ENCODE measurements at regions not wholly inside any gene's neighbourhood (a gene's known extent, or its start where the extent isn't known, plus 50 kb on each side); places are given as distances from the start of the nearest gene placed in this dataset.

DNA sequence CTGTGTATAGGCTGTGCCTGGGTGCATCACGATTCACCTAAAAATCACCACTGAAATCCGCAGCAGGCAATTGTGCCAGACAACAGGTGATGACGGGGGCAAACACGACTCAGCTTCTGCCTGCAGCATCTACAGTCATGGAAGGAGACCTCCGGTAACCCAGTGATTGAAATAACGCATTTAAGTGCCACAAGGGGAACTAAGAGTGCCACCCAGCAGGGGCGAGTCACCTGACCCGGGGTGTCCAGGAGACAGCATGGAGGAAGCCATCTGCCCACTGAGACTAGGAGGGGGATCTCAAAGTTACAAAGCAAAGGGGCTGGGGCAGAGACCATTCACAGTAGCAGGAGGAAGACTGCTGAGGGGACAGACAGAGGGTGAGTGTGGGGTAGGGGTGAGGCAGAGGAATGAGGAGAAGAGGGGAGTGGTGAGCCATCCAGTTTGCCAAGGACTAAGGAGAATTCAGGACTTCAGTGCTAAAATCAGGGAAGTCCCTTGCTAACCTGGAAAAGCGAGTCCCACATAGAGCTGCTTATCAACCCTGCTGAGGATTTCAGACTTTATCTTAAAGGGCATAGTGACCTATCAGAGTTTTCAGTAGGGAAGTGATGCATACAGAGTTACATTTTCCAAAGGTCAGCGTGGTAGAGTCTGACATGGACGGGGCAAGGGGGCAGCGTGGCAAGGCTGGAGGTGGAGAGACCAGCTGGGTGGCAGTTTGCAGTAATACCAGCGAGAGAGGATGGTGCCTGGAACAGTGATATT, 256.7 kb upstream of the HES1 start:
- Mint-ChIP-seq H3K9me3 (no peaks in the 10 kb centered on the region), H3K27me3 (peaks cover 0 to 18% (median 7%) of the 10 kb centered on the region in 5 donors), H3K27ac (peak overlapping the region in 1 of 9 donors; percentile 41), H3K36me3 (no peaks in the 10 kb centered on the region), H3K4me1 (peaks cover 0 to 1% (median 0%) of the 10 kb centered on the region in 7 donors), H3K4me3 (no peak overlapping the region)
- ChIA-PET CTCF (no interaction called here), POLR2A (no interaction called here)
- Histone ChIP-seq H3K36me3 (ENCODE audit: control insufficient read depth in 2 of 3, insufficient read depth in 3 of 3, low read length in 3 of 3) (no peaks in the 10 kb centered on the region), H3K4me1 (ENCODE audit: control insufficient read depth in 2 of 2, insufficient read depth in 2 of 2, low read length in 2 of 2) (no peaks in the 10 kb centered on the region), H3K4me3 (ENCODE audit: low read length) (no peak overlapping the region), H3K27ac (ENCODE audit: low read depth, low read length) (no peak overlapping the region), H3K27me3 (ENCODE audit: control insufficient read depth in 2 of 2, insufficient read depth in 2 of 2, low read length in 2 of 2) (no peaks in the 10 kb centered on the region), H3K9me3 (ENCODE audit: control insufficient read depth in 2 of 3, low read length in 3 of 3) (no peaks in the 10 kb centered on the region)
- intact Hi-C loops (cut with micrococcal nuclease), result no loop called here
- ATAC-seq, result no peak
- DNase-seq, result no peak

DNA sequence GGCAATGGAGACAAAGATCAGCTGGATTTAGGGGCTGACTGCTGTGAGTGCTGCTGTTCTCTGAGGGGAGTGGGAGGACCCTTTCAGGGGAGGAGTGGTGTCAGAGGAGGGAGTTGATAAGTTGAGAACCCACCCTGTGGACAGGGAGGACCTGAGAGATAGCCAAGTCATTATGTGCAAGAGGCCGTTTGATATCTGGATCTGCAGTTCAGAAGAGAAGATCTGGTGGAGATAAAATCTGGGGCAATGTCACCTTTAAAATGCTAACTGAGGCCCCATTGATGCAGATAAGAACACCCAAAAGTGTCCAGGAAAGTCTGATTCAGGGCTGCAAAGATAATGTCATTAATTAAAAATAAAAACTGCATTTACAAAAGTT, 256.1 kb upstream of the HES1 start:
- H3K4me1 ChIP-seq (ENCODE audit: control insufficient read depth in 2 of 2, insufficient read depth in 2 of 2, low read length in 2 of 2), result no peaks in the 10 kb centered on the region
- POLR2A ChIA-PET, result no interaction called here
- Mint-ChIP-seq H3K4me1 (peaks cover 0 to 1% (median 0%) of the 10 kb centered on the region in 7 donors), H3K27ac (peak overlapping the region in 1 of 9 donors; percentile 41), H3K27me3 (peaks cover 0 to 18% (median 7%) of the 10 kb centered on the region in 5 donors), H3K36me3 (no peaks in the 10 kb centered on the region), H3K9me3 (no peaks in the 10 kb centered on the region), H3K4me3 (no peak overlapping the region)
- intact Hi-C loops (cut with micrococcal nuclease), result no loop called here
- CTCF ChIA-PET, result no interaction called here
- no peaks in the 10 kb centered on the region for H3K36me3 ChIP-seq (ENCODE audit: control insufficient read depth in 2 of 3, insufficient read depth in 3 of 3, low read length in 3 of 3)
- no peak overlapping the region for H3K27ac ChIP-seq (ENCODE audit: low read depth, low read length)
- DNase-seq, result no peak
- no peaks in the 10 kb centered on the region for H3K9me3 ChIP-seq (ENCODE audit: control insufficient read depth in 2 of 3, low read length in 3 of 3)
- H3K4me3 ChIP-seq (ENCODE audit: low read length), result no peak overlapping the region
- no peak for ATAC-seq
- H3K27me3 ChIP-seq (ENCODE audit: control insufficient read depth in 2 of 2, insufficient read depth in 2 of 2, low read length in 2 of 2), result no peaks in the 10 kb centered on the region

DNA sequence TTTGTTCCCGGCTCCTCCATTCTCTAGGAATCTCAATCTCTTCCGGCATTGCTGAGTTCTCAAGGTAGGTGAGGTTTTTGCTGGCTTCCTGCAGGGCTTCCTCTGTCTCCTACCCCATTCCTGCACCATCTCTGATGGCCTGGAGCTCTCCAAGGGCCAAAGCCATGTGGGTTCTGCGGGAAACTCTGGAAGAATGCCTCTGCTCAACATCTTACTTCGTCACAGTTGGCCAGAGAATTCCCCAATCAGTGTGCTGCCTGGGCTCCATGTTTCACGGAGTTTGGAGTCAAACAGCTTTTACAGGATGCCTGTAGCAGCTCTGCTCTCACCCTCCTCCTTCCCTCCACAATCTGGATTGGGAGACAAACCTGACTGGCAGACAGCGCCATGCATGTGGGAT, 253.9 kb upstream of the HES1 start:
- Mint-ChIP-seq H3K27ac (no peak overlapping the region), H3K4me1 (peaks cover 0 to 1% (median 0%) of the 10 kb centered on the region in 7 donors), H3K36me3 (no peaks in the 10 kb centered on the region), H3K4me3 (no peak overlapping the region), H3K27me3 (peaks cover 0 to 7% (median 3%) of the 10 kb centered on the region in 5 donors), H3K9me3 (peaks cover 0 to 6% (median 0%) of the 10 kb centered on the region in 11 donors)
- POLR2A ChIA-PET, result no interaction called here
- DNase-seq (no peak), ATAC-seq (no peak)
- intact Hi-C loops (cut with micrococcal nuclease), result no loop called here
- H3K4me3 ChIP-seq (ENCODE audit: low read length), result no peak overlapping the region
- H3K36me3 ChIP-seq (ENCODE audit: control insufficient read depth in 2 of 3, insufficient read depth in 3 of 3, low read length in 3 of 3), result no peaks in the 10 kb centered on the region
- no peaks in the 10 kb centered on the region for H3K9me3 ChIP-seq (ENCODE audit: control insufficient read depth in 2 of 3, low read length in 3 of 3)
- no peaks in the 10 kb centered on the region for H3K4me1 ChIP-seq (ENCODE audit: control insufficient read depth in 2 of 2, insufficient read depth in 2 of 2, low read length in 2 of 2)
- H3K27me3 ChIP-seq (ENCODE audit: control insufficient read depth in 2 of 2, insufficient read depth in 2 of 2, low read length in 2 of 2), result no peaks in the 10 kb centered on the region
- CTCF ChIA-PET, result no interaction called here
- no peak overlapping the region for H3K27ac ChIP-seq (ENCODE audit: low read depth, low read length)

DNA sequence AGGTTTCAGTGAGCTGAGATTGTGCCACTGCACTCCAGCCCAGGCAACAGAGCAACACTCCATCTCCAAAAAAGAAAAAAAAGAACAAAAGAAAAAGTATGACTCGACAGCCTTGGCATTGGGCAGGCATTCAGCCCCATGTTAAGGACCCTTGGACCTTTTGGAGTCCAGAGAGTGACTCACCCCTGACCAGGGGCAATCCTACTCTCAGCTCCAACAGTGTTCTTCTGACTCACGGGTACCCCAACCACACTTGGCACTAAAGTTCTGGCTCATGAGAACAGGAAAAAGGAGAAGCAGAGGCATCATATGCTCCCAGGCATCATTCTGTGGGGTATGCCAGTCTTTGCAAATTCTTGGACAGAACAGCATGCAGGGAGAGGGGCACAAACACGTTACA, 252.4 kb upstream of the HES1 start:
- CTCF ChIA-PET, result no interaction called here
- intact Hi-C loops (cut with micrococcal nuclease), result no loop called here
- no peak for ATAC-seq
- Mint-ChIP-seq H3K4me1 (peaks cover 0 to 1% (median 0%) of the 10 kb centered on the region in 7 donors), H3K36me3 (no peaks in the 10 kb centered on the region), H3K27me3 (peaks cover 0 to 7% (median 0%) of the 10 kb centered on the region in 5 donors), H3K9me3 (peaks cover 0 to 6% (median 0%) of the 10 kb centered on the region in 11 donors), H3K4me3 (no peak overlapping the region), H3K27ac (no peak overlapping the region)
- H3K4me3 ChIP-seq (ENCODE audit: low read length), result no peak overlapping the region
- H3K36me3 ChIP-seq (ENCODE audit: control insufficient read depth in 2 of 3, insufficient read depth in 3 of 3, low read length in 3 of 3), result no peaks in the 10 kb centered on the region
- DNase-seq, result no peak
- POLR2A ChIA-PET, result no interaction called here
- H3K4me1 ChIP-seq (ENCODE audit: control insufficient read depth in 2 of 2, insufficient read depth in 2 of 2, low read length in 2 of 2), result no peaks in the 10 kb centered on the region
- no peaks in the 10 kb centered on the region for H3K27me3 ChIP-seq (ENCODE audit: control insufficient read depth in 2 of 2, insufficient read depth in 2 of 2, low read length in 2 of 2)
- H3K9me3 ChIP-seq (ENCODE audit: control insufficient read depth in 2 of 3, low read length in 3 of 3), result no peaks in the 10 kb centered on the region
- H3K27ac ChIP-seq (ENCODE audit: low read depth, low read length), result no peak overlapping the region

DNA sequence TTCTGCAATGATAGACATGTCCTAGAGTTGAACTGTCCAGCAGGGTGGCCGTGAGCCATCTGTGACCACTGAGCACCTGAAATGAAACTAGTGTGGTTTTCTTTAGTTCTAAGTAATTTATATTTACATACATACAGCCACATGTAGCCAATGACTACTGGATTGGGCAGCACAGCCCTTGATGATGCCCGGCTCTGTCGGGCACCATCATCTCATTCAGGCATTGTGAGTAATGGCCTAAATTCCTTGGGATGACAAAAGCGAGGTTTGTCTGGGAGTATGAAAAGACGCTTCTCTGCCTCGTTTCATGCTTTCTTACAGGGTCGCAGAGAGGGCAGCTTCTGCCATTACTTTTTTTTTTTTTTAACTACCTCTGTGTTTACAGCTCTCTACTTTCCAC, 251.9 kb upstream of the HES1 start:
- H3K4me1 Mint-ChIP-seq, result peaks cover 0 to 1% (median 0%) of the 10 kb centered on the region in 7 donors
- CTCF ChIA-PET, result no interaction called here
- no peak for ATAC-seq

DNA sequence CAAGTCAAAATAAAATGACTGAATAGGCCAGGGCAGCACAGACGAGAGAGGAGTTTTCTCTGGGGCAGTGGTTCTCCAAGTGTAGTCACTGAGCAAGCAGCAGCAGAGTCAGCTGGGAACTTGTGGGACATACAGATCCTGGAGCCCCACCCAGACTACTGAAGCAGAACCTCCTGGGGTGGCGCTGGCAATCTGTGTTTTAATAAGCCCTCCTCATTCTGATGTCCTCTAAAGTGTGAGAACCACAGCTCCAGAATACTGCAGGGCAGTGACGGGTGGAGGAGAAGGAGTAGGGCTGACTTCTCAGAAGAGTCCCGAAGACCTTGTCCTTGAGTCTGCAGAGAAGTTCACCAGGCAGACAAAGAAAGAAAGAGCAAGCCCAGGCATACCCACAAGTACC, 251.3 kb upstream of the HES1 start:
- Histone ChIP-seq H3K36me3 (ENCODE audit: control insufficient read depth in 2 of 3, insufficient read depth in 3 of 3, low read length in 3 of 3) (no peaks in the 10 kb centered on the region), H3K4me3 (ENCODE audit: low read length) (no peak overlapping the region), H3K27ac (ENCODE audit: low read depth, low read length) (no peak overlapping the region), H3K4me1 (ENCODE audit: control insufficient read depth in 2 of 2, insufficient read depth in 2 of 2, low read length in 2 of 2) (no peaks in the 10 kb centered on the region), H3K9me3 (ENCODE audit: control insufficient read depth in 2 of 3, low read length in 3 of 3) (no peaks in the 10 kb centered on the region), H3K27me3 (ENCODE audit: control insufficient read depth in 2 of 2, insufficient read depth in 2 of 2, low read length in 2 of 2) (no peaks in the 10 kb centered on the region)
- ATAC-seq, result no peak
- peaks cover 0 to 6% (median 0%) of the 10 kb centered on the region in 11 donors for H3K9me3 Mint-ChIP-seq
- H3K27me3 Mint-ChIP-seq, result peaks cover 0 to 3% (median 0%) of the 10 kb centered on the region in 5 donors
- ChIA-PET POLR2A (no interaction called here), CTCF (no interaction called here)
- no peak for DNase-seq
- no peak overlapping the region for H3K4me3 Mint-ChIP-seq
- no peak overlapping the region for H3K27ac Mint-ChIP-seq
- intact Hi-C loops (cut with micrococcal nuclease), result no loop called here
- H3K36me3 Mint-ChIP-seq, result no peaks in the 10 kb centered on the region
- peaks cover 0 to 3% (median 0%) of the 10 kb centered on the region in 7 donors for H3K4me1 Mint-ChIP-seq

More for the DNA sequence above, 251.9 kb upstream of the HES1 start:
- H3K9me3 ChIP-seq (ENCODE audit: control insufficient read depth in 2 of 3, low read length in 3 of 3), result no peaks in the 10 kb centered on the region
- no peaks in the 10 kb centered on the region for H3K4me1 ChIP-seq (ENCODE audit: control insufficient read depth in 2 of 2, insufficient read depth in 2 of 2, low read length in 2 of 2)
- Mint-ChIP-seq H3K36me3 (no peaks in the 10 kb centered on the region), H3K27ac (no peak overlapping the region), H3K9me3 (peaks cover 0 to 6% (median 0%) of the 10 kb centered on the region in 11 donors), H3K27me3 (peaks cover 0 to 6% (median 0%) of the 10 kb centered on the region in 5 donors), H3K4me3 (no peak overlapping the region)
- no peak for DNase-seq
- intact Hi-C loops (cut with micrococcal nuclease), result no loop called here
- no peak overlapping the region for H3K4me3 ChIP-seq (ENCODE audit: low read length)
- H3K27me3 ChIP-seq (ENCODE audit: control insufficient read depth in 2 of 2, insufficient read depth in 2 of 2, low read length in 2 of 2), result no peaks in the 10 kb centered on the region
- POLR2A ChIA-PET, result no interaction called here
- no peaks in the 10 kb centered on the region for H3K36me3 ChIP-seq (ENCODE audit: control insufficient read depth in 2 of 3, insufficient read depth in 3 of 3, low read length in 3 of 3)
- H3K27ac ChIP-seq (ENCODE audit: low read depth, low read length), result no peak overlapping the region

DNA sequence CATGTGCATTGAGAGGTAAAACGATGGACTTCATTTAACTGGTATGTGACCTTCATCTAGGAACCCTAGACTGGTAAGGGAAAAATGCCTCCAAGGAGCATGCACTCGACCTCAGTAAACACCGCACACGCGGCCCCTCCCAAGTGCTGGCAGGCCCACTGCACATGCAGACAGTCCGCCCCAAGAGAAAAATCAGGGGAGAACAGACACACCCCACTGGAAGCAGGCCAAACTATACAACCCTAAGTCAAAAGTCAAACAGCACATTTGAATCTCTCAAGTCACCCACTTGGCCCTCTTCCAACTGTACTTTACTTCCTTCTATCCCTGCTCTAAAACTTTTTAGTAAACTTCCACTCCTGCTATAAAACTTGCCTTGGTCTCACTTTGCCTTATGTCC, 250.1 kb upstream of the HES1 start:
- H3K27ac ChIP-seq (ENCODE audit: low read depth, low read length), result no peak overlapping the region
- H3K9me3 ChIP-seq (ENCODE audit: control insufficient read depth in 2 of 3, low read length in 3 of 3), result no peaks in the 10 kb centered on the region
- peaks cover 0 to 6% (median 0%) of the 10 kb centered on the region in 11 donors for H3K9me3 Mint-ChIP-seq
- H3K27me3 ChIP-seq (ENCODE audit: control insufficient read depth in 2 of 2, insufficient read depth in 2 of 2, low read length in 2 of 2), result no peaks in the 10 kb centered on the region
- no peak overlapping the region for H3K27ac Mint-ChIP-seq
- H3K36me3 ChIP-seq (ENCODE audit: control insufficient read depth in 2 of 3, insufficient read depth in 3 of 3, low read length in 3 of 3), result no peaks in the 10 kb centered on the region
- intact Hi-C loops (cut with micrococcal nuclease), result no loop called here
- CTCF ChIA-PET, result no interaction called here
- H3K36me3 Mint-ChIP-seq, result no peaks in the 10 kb centered on the region
- POLR2A ChIA-PET, result no interaction called here
- H3K4me3 ChIP-seq (ENCODE audit: low read length), result no peak overlapping the region
- H3K4me1 Mint-ChIP-seq, result peaks cover 0 to 4% (median 0%) of the 10 kb centered on the region in 7 donors
- no peak overlapping the region for H3K4me3 Mint-ChIP-seq
- H3K27me3 Mint-ChIP-seq, result peaks cover 0 to 3% (median 0%) of the 10 kb centered on the region in 5 donors
- H3K4me1 ChIP-seq (ENCODE audit: control insufficient read depth in 2 of 2, insufficient read depth in 2 of 2, low read length in 2 of 2), result no peaks in the 10 kb centered on the region
- DNase-seq, result no peak
- no peak for ATAC-seq
